Breast epithelium (tissue), 4 donors: ENCODE measurements at regions not wholly inside any gene's neighbourhood (a gene's known extent, or its start where the extent isn't known, plus 50 kb on each side); places are given as distances from the start of the nearest gene placed in this dataset.

Source experiments
- DNase-seq, 2 donors: peaks; one replicate each; pipeline ENCODE4 v3.0.0-alpha.2; 2019; ENCODE audit warnings: low spot score in 2 of 2
- H3K27ac ChIP-seq, 2 donors: fragments of 200-600 bp; sonication (generic) in 1 of 2; one replicate each; pipeline ENCODE4 v1.5.1; 2016 to 2019; ENCODE audit warnings: mild to moderate bottlenecking in 1 of 2
- H3K27me3 ChIP-seq, 2 donors: fragments of 200-600 bp; sonication (generic) in 1 of 2; one replicate each; pipeline versions ENCODE4 v1.5.1 to v1.6.0; 2017 to 2019; ENCODE audit warnings: control low read depth in 1 of 2, mild to moderate bottlenecking in 1 of 2
- H3K36me3 ChIP-seq: fragments of 200-600 bp; one replicate; pipeline ENCODE4 v1.5.1; 2019
- H3K4me1 ChIP-seq, 2 donors: fragments of 200-600 bp; sonication (generic); one replicate each; pipeline ENCODE4 v1.5.1; 2016 to 2019; ENCODE audit warnings: control low read depth in 1 of 2
- H3K4me3 ChIP-seq, 3 donors: fragments of 200-600 bp; sonication (generic); 1 replicate in 2 of 3; 2 replicates in 1 of 3; pipeline ENCODE4 v1.5.1; 2016 to 2019; ENCODE audit warnings: mild to moderate bottlenecking in 3 of 3, moderate library complexity in 2 of 3
- H3K9me3 ChIP-seq, 2 donors: fragments of 200-600 bp; sonication (generic) in 1 of 2; one replicate each; pipeline ENCODE4 v1.5.1; 2016 to 2019; ENCODE audit warnings: control low read depth in 1 of 2
- CTCF ChIP-seq, 3 donors: fragments of 450-650 bp; IDR thresholded peaks; one replicate each; pipeline ENCODE4 v1.5.1; 2016 to 2017; ENCODE audit warnings: antibody characterized with exemption in 3 of 3, mild to moderate bottlenecking in 3 of 3, moderate library complexity in 3 of 3
- POLR2A ChIP-seq: fragments of 450-650 bp; IDR thresholded peaks from one replicate; pipeline ENCODE4 v1.6.1; 2016; ENCODE audit warnings: antibody characterized with exemption, mild to moderate bottlenecking, moderate library complexity
- POLR2AphosphoS5 ChIP-seq, 3 donors: sonication (generic); formaldehyde crosslinking; IDR thresholded peaks; one replicate each; pipeline ENCODE4 v1.6.1; 2017; ENCODE audit warnings: antibody characterized with exemption in 3 of 3
- intact Hi-C: fragments of 100-400 bp; cut with DNase I; formaldehyde crosslinking; loops from one replicate; pipeline ENCODE4 v1.15.1; 2023; ENCODE audit warnings: low total_unique reads

GRCh38 chr2:111626865-111627163 lies 257.2 kb downstream of the ANAPC1 start:
- Histone ChIP-seq H3K27me3 (no peaks in the 10 kb centered on the region), H3K27ac (no peak overlapping the region), H3K4me3 (no peak overlapping the region), H3K9me3 (peaks cover 0 to 18% of the 10 kb centered on the region in 2 donors), H3K4me1 (no peaks in the 10 kb centered on the region), H3K36me3 (no peaks in the 10 kb centered on the region)
- TF ChIP-seq POLR2AphosphoS5 (IDR thresholded peaks at IDR 0.05), result no peak
- TF ChIP-seq POLR2A, result no peak
- no peak for TF ChIP-seq CTCF (IDR thresholded peaks at IDR 0.05)
- intact Hi-C loops, result no loop called here
- no peak for DNase-seq

DNA sequence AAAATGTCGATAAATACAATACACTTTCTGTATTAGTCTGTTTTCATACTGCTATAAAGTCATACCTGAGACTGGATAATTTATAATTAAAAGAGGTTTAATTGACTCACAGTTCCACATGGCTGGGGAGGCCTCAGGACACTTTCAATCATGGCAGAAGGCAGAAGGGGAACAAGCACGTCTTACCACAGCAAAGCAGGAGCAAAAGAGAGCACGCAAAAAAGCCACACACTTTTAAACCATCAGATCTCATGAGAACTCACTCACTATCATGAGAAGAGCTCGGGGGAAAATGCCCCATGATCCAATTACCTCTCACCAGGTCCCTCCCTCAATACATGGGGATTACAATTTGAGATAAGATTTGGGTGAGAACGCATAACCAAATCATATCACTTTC lies 256.7 kb downstream of the ANAPC1 start:
- intact Hi-C loops, result no loop called here
- no peak for DNase-seq
- no peak overlapping the region for H3K27ac ChIP-seq
- no peaks in the 10 kb centered on the region for H3K36me3 ChIP-seq
- H3K4me3 ChIP-seq, result no peak overlapping the region
- no peaks in the 10 kb centered on the region for H3K4me1 ChIP-seq
- H3K27me3 ChIP-seq, result no peaks in the 10 kb centered on the region
- H3K9me3 ChIP-seq, result peaks cover 0 to 18% of the 10 kb centered on the region in 2 donors
- TF ChIP-seq POLR2A, result no peak
- no peak for TF ChIP-seq CTCF (IDR thresholded peaks at IDR 0.05)
- TF ChIP-seq POLR2AphosphoS5 (IDR thresholded peaks at IDR 0.05), result no peak

DNA sequence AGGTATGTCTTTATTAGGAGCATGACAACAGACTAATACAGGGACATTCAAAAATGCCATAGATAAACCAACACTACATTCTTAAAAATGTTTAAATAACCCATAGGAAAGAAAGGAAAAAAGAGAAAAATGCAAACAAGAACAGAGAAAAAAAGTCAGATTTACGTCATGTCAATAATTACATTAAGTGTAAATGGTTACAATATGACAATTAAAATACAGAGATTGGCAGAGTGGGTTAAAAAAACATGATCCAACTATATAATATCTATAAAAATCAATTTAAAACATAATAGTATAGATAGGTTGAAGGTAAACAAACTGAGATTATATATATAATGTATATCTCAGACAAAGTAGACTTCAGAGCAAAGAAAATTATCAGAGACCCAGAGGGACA lies 255.8 kb downstream of the ANAPC1 start:
- Histone ChIP-seq H3K4me1 (no peaks in the 10 kb centered on the region), H3K27me3 (no peaks in the 10 kb centered on the region), H3K4me3 (no peak overlapping the region), H3K27ac (no peak overlapping the region), H3K9me3 (peaks cover 0 to 18% of the 10 kb centered on the region in 2 donors), H3K36me3 (no peaks in the 10 kb centered on the region)
- no peak for DNase-seq
- no peak for TF ChIP-seq POLR2AphosphoS5 (IDR thresholded peaks at IDR 0.05)
- no peak for TF ChIP-seq POLR2A
- intact Hi-C loops, result no loop called here

GRCh38 chr2:111629983-111630382 lies 254.0 kb downstream of the ANAPC1 start:
- Histone ChIP-seq H3K9me3 (peaks cover 0 to 18% of the 10 kb centered on the region in 2 donors), H3K4me3 (no peak overlapping the region), H3K36me3 (no peaks in the 10 kb centered on the region), H3K4me1 (no peaks in the 10 kb centered on the region), H3K27ac (no peak overlapping the region), H3K27me3 (no peaks in the 10 kb centered on the region)
- TF ChIP-seq POLR2AphosphoS5 (IDR thresholded peaks at IDR 0.05) (no peak), CTCF (IDR thresholded peaks at IDR 0.05) (no peak), POLR2A (no peak)
- DNase-seq, result no peak
- intact Hi-C loops, result no loop called here

DNA sequence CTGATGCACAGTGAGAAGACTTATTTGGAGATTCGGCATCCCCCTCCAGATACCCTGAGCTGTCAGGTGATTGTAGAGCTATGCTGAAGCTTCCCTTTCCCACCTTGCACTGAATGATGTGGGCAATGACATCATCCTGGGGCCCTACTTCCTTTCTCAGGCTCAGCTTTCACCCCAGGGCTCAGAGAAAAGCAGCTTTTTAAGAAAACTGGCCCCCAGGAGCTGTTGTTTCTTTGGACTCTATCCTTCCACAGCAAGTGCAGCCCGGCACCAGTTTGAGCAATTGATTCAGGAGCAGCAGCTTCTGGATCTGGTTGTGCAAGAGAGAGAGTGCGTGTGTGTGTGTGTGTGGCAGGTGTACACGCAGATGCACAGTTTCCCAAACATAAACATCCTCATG lies 251.3 kb downstream of the ANAPC1 start:
- DNase-seq, result no peak
- Histone ChIP-seq H3K4me3 (no peak overlapping the region), H3K4me1 (no peaks in the 10 kb centered on the region), H3K27me3 (no peaks in the 10 kb centered on the region), H3K27ac (no peak overlapping the region), H3K9me3 (peaks cover 0 to 18% of the 10 kb centered on the region in 2 donors), H3K36me3 (no peaks in the 10 kb centered on the region)
- intact Hi-C loops, result no loop called here
- TF ChIP-seq POLR2A (no peak), CTCF (IDR thresholded peaks at IDR 0.05) (no peak), POLR2AphosphoS5 (IDR thresholded peaks at IDR 0.05) (no peak)

DNA sequence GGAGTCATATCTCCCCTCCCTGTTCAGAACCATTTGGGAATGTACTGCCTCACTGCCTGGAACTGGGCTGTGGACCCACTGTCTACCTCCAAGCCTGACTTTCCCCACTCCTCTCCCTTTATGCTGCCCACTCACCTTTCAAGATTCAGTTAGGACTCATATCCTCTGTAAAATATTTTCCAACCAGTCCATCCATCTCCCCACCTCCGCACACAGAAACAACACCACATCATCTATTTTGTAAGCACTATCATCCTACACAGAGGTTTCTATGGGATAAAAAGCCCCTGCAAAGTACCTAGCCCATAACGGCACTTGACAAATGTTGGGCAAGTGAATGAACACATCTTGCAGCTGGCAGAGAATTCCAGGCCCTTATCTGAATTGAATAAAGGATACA lies 250.8 kb downstream of the ANAPC1 start:
- intact Hi-C loops, result no loop called here
- H3K27ac ChIP-seq, result no peak overlapping the region
- no peaks in the 10 kb centered on the region for H3K27me3 ChIP-seq
- TF ChIP-seq POLR2AphosphoS5 (IDR thresholded peaks at IDR 0.05) (no peak), POLR2A (no peak), CTCF (IDR thresholded peaks at IDR 0.05) (no peak)
- H3K4me1 ChIP-seq, result no peaks in the 10 kb centered on the region
- H3K36me3 ChIP-seq, result no peaks in the 10 kb centered on the region
- no peak overlapping the region for H3K4me3 ChIP-seq
- H3K9me3 ChIP-seq, result peaks cover 0 to 24% of the 10 kb centered on the region in 2 donors
- DNase-seq, result no peak
